ENCODE measurements at regions not wholly inside any gene's neighbourhood (a gene's known extent, or its start where the extent isn't known, plus 50 kb on each side); places are given as distances from the start of the nearest gene placed in this dataset.

DNA sequence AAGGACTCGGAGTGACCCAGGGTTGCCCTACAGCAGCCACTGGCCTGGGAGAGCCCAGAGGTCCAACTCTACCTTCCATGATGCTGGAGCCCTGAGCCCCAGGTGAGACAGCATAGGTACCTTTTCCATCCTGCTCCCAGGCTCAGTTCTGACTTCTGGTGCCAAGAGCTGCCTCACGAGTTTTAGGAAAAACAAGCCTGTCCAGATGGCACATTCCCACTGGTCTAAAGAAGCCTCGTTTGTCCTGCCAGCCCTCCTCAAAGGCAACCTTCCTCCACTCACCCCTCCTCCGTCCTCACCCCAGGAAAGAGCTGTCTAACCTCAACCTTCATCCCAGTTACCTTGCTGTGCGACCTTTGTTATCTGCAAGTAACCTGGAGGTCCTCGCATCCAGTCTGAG is 53.5 kb upstream of the PRELP start:
- no peaks in the 10 kb centered on the region for H3K4me1 ChIP-seq (ENCODE audit: insufficient read depth, low read length)
- H3K36me3 ChIP-seq (ENCODE audit: insufficient read depth, low read length) = no peaks in the 10 kb centered on the region
- Mint-ChIP-seq H3K27me3 (peaks cover 13 to 19% of the 10 kb centered on the region in 2 donors), H3K36me3 (no peaks in the 10 kb centered on the region), H3K27ac (no peak overlapping the region), H3K9me3 (peaks cover 0 to 2% (median 0%) of the 10 kb centered on the region in 8 donors), H3K4me3 (no peak overlapping the region), H3K4me1 (no peaks in the 10 kb centered on the region)
- ChIA-PET POLR2A (ENCODE audit: partially characterized antibody) (no interaction called here), CTCF (ENCODE audit: partially characterized antibody) (no interaction called here)
- no peaks in the 10 kb centered on the region for H3K9me3 ChIP-seq (ENCODE audit: control insufficient read depth in 1 of 2, low read length in 2 of 2)
- intact Hi-C loops (cut with micrococcal nuclease) = no loop called here
- H3K27ac ChIP-seq (ENCODE audit: low read depth, low read length) = no peak overlapping the region
- H3K27me3 ChIP-seq (ENCODE audit: insufficient read depth, low read length) = no peaks in the 10 kb centered on the region
- H3K4me3 ChIP-seq (ENCODE audit: low read length in 2 of 2) = no peak overlapping the region
- DNase-seq = no peak

DNA sequence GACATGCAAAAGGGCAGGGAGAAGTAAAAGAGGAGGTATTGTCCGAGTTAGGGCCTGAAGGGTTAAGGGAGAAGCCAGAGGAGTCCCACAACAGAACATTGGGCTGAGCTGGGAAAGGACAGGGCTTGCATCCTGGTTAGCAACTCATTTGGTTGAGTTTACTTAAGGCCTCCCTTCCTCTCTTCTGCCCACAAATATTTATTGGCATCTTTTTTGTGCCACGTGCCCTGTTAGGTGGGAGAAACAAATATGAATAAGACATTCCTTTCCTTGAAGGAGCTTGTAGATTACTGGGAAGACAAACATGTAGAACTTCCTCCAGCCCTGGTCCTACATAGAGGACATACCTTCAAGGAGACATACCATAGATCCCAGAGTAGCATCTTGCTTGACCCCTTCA is 53.0 kb upstream of the PRELP start:
- Mint-ChIP-seq H3K4me1 (no peaks in the 10 kb centered on the region), H3K9me3 (no peaks in the 10 kb centered on the region), H3K27me3 (peaks cover 18 to 21% of the 10 kb centered on the region in 2 donors), H3K27ac (no peak overlapping the region), H3K4me3 (no peak overlapping the region), H3K36me3 (no peaks in the 10 kb centered on the region)
- Histone ChIP-seq H3K27ac (ENCODE audit: low read depth, low read length) (no peak overlapping the region), H3K4me3 (ENCODE audit: low read length in 2 of 2) (no peak overlapping the region), H3K27me3 (ENCODE audit: insufficient read depth, low read length) (no peaks in the 10 kb centered on the region), H3K9me3 (ENCODE audit: control insufficient read depth in 1 of 2, low read length in 2 of 2) (no peaks in the 10 kb centered on the region), H3K4me1 (ENCODE audit: insufficient read depth, low read length) (no peaks in the 10 kb centered on the region), H3K36me3 (ENCODE audit: insufficient read depth, low read length) (no peaks in the 10 kb centered on the region)
- CTCF ChIA-PET (ENCODE audit: partially characterized antibody) = no interaction called here
- POLR2A ChIA-PET (ENCODE audit: partially characterized antibody) = no interaction called here
- no peak for DNase-seq
- intact Hi-C loops (cut with micrococcal nuclease) = no loop called here

DNA sequence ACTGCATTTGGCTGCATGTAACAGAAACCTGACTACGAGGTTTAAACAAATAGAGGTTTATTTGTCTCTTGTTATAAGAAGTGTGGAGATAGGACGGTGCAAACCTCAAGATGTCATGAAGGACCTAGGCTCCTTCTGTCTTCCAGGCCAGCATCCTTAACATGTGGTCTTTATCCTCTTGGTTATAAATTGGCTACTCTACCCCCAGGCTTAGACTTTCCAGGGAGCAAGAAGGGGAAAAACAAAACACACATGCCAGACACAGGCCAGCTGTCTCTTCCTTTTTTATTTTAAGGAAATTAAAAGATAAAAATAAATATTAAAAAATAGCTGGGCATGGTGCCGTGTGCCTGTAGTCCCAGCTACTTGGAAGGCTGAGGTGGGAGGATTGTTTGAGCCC is 51.3 kb upstream of the PRELP start:
- peaks cover 27 to 28% of the 10 kb centered on the region in 2 donors for H3K27me3 Mint-ChIP-seq
- no peak overlapping the region for H3K4me3 ChIP-seq (ENCODE audit: low read length in 2 of 2)
- ChIA-PET POLR2A (ENCODE audit: partially characterized antibody) (no interaction called here), CTCF (ENCODE audit: partially characterized antibody) (no interaction called here)
- no peaks in the 10 kb centered on the region for H3K9me3 ChIP-seq (ENCODE audit: control insufficient read depth in 1 of 2, low read length in 2 of 2)
- no peaks in the 10 kb centered on the region for H3K4me1 ChIP-seq (ENCODE audit: insufficient read depth, low read length)
- no peaks in the 10 kb centered on the region for H3K36me3 ChIP-seq (ENCODE audit: insufficient read depth, low read length)
- H3K27ac Mint-ChIP-seq = no peak overlapping the region
- no peak overlapping the region for H3K4me3 Mint-ChIP-seq
- intact Hi-C loops (cut with micrococcal nuclease) = no loop called here
- H3K9me3 Mint-ChIP-seq = no peaks in the 10 kb centered on the region
- no peaks in the 10 kb centered on the region for H3K36me3 Mint-ChIP-seq
- no peaks in the 10 kb centered on the region for H3K27me3 ChIP-seq (ENCODE audit: insufficient read depth, low read length)
- no peaks in the 10 kb centered on the region for H3K4me1 Mint-ChIP-seq
- DNase-seq = no peak
- no peak overlapping the region for H3K27ac ChIP-seq (ENCODE audit: low read depth, low read length)

DNA sequence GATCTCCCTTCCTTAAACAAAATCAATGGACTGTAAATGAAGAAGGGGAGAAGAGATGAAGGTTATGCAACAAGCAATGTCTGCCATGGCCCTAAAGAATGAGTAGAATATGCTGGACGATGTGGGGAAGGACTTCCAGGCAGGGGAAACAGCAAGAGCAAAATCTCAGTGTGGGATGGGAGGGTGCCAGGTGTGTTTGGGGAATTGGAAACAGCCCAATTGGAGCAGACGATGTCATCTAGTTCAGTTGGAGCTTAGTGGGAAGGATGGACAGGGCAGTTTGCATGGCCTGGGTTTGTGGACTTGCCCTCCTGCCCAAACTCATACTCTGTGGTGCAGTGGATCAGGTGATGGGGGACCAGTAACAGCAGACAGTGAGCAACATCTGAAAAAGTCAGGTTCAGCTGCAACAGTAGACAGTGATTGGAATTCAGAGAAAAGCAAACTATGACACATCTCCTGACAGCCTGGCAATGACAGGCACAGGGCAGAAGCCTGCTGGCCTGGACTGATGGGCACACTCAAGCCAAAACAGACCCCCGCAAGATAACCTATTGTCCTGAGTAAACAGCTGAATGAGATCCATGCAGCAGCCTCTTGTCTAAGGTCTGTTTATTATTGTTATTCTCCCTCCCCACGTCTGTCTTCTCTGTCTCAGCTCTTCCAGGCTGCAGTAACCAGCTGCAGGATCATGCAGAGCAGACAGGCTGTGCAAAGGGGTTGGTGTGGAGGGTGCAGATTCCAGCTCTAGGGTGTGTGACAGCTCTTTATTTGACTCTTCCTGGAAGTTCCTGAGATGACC is 50.5 kb upstream of the PRELP start:
- Histone ChIP-seq H3K36me3 (ENCODE audit: insufficient read depth, low read length) (no peaks in the 10 kb centered on the region), H3K4me1 (ENCODE audit: insufficient read depth, low read length) (no peaks in the 10 kb centered on the region), H3K27ac (ENCODE audit: low read depth, low read length) (no peak overlapping the region), H3K4me3 (ENCODE audit: low read length in 2 of 2) (no peak overlapping the region), H3K9me3 (ENCODE audit: control insufficient read depth in 1 of 2, low read length in 2 of 2) (no peaks in the 10 kb centered on the region), H3K27me3 (ENCODE audit: insufficient read depth, low read length) (no peaks in the 10 kb centered on the region)
- no peak overlapping the region for H3K27ac Mint-ChIP-seq
- no peak for DNase-seq
- H3K4me1 Mint-ChIP-seq = no peaks in the 10 kb centered on the region
- CTCF ChIA-PET (ENCODE audit: partially characterized antibody) = interaction anchor here (1.4 kb wide), 1 partner anchor 60 kb away, joined by 3 read pairs; no protein-coding TSS in a partner anchor
- H3K4me3 Mint-ChIP-seq = no peak overlapping the region
- peaks cover 29 to 32% of the 10 kb centered on the region in 2 donors for H3K27me3 Mint-ChIP-seq
- intact Hi-C loops (cut with micrococcal nuclease) = no loop called here
- H3K36me3 Mint-ChIP-seq = no peaks in the 10 kb centered on the region
- POLR2A ChIA-PET (ENCODE audit: partially characterized antibody) = no interaction called here
- H3K9me3 Mint-ChIP-seq = no peaks in the 10 kb centered on the region

DNA sequence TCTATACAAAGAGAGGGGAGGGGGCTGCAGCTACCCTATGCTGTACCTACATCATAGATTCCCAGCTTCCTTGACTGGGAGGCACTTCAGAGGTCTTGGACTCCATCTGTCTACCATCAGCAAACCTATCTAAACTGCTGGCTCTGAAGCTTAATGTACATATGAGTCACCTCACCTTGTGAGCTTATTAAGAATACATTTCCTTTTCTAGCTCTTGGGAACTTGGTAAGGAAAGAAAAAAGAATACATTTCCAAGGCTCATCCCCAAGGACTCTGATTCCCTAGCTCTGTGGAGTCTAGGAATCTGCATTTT is 50.0 kb upstream of the PRELP start:
- Histone ChIP-seq H3K27me3 (ENCODE audit: insufficient read depth, low read length) (no peaks in the 10 kb centered on the region), H3K4me3 (ENCODE audit: low read length in 2 of 2) (no peak overlapping the region), H3K4me1 (ENCODE audit: insufficient read depth, low read length) (no peaks in the 10 kb centered on the region), H3K9me3 (ENCODE audit: control insufficient read depth in 1 of 2, low read length in 2 of 2) (no peaks in the 10 kb centered on the region), H3K27ac (ENCODE audit: low read depth, low read length) (no peak overlapping the region), H3K36me3 (ENCODE audit: insufficient read depth, low read length) (no peaks in the 10 kb centered on the region)
- ChIA-PET POLR2A (ENCODE audit: partially characterized antibody) (no interaction called here), CTCF (ENCODE audit: partially characterized antibody) (interaction anchor here (1.4 kb wide), 1 partner anchor 59 kb away, joined by 3 read pairs; no protein-coding TSS in a partner anchor)
- H3K4me3 Mint-ChIP-seq = no peak overlapping the region
- no peaks in the 10 kb centered on the region for H3K4me1 Mint-ChIP-seq
- H3K9me3 Mint-ChIP-seq = no peaks in the 10 kb centered on the region
- H3K36me3 Mint-ChIP-seq = no peaks in the 10 kb centered on the region
- no peak for DNase-seq
- peaks cover 32 to 35% of the 10 kb centered on the region in 2 donors for H3K27me3 Mint-ChIP-seq
- no peak overlapping the region for H3K27ac Mint-ChIP-seq
- intact Hi-C loops (cut with micrococcal nuclease) = no loop called here
